Stimulated activated CD8-positive, alpha-beta memory T cell treated with anti-CD3 and anti-CD28 coated beads, Interleukin-2, amount 100 ng/mL, for 48 hours (primary cell): ENCODE measurements at regions not wholly inside any gene's neighbourhood (a gene's known extent, or its start where the extent isn't known, plus 50 kb on each side); places are given as distances from the start of the nearest gene placed in this dataset.
A peak's percentile ranks its signal among the peaks of the same experiment; 100 is the strongest.
"Not testable (repeated sequence)": the region's sequence is repeated elsewhere in the genome, so short reads cannot be mapped to it uniquely, and the experiment has no call there.

ENCODE experiments used
- DNase-seq, 2 donors: peaks; one replicate each; pipeline ENCODE4 v3.0.0-alpha.2; 2020; ENCODE audit warnings: low read depth in 2 of 2

DNA sequence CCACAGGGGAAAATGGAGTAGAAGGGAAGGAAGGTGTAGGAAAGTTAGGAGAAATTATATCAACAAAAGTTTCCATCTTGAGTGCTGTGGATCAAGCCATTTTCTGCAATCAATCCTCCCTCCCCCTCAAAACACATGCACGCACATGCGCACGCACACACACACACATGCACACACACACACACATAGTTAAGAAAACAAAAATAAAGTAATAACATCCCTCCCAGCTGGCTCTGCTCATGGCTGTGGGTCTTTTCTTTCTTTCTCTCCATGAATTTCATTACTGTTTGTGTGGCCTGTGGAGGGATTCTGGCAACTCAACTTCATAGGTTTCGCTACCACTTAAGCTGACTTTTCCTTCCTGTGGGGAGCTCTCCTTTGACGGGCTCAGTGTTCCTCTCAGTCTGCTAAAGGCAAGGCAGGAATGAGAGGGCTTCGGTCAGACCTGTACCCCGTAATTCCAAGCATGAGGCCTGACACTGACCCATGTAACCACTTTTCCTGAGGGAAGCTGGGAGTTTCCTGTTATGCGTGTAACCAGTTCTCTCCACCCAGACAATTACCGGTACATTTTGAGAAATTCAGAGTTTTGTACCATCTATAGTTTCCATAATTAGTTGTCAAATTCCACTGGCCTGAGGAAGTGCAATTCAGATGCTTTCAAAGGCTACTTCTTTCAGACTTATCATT lies 79.8 kb downstream of the ZNF92 start:
- no peak for DNase-seq

- no peak for DNase-seq
Observed at GRCh38 chr7:65454469-65454868, 80.8 kb downstream of the ZNF92 start.

DNA sequence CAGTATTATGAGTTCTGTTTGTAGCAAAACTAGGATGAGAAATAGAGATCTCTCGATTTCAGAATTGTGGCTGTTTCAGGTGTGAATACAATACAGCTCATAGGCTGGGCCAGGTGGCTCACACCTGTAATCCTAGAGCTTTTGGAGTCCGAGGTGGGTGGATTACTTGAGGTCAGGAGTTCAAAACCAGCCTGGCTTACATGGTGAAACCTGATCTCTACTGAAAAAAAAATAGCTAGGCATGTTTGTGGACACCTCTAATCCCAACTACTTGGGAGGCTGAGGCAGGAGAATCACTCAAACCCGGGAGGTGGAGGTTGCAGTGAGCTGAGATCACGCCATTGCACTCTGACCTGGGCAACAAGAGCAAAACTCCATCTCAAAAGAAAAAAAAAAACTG lies 81.4 kb downstream of the ZNF92 start:
- not testable (repeated sequence) for DNase-seq

DNA sequence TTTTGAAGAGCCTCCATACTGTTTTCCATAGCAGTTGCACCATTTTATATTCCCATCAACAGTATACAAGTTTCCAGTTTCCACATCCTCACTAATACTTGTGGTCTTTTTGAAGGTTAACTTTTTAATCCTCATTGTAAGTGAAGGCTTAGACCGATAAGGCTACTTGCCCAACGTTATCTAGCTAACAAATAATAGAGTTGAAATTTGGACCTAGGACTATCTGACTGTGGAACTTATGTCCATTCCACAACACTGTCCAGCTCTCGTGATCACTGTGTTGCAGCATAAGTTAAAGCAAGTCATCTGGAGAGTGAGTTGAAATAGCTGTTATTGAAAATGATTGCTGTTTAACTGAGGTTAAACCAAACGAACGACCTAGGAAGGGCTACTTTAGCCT lies 84.0 kb downstream of the ZNF92 start:
- DNase-seq, result no peak

- no peak for DNase-seq
Observed at GRCh38 chr7:65459438-65459837, 85.8 kb downstream of the ZNF92 start.

- no peak for DNase-seq
Observed at GRCh38 chr7:65462148-65462716, 88.6 kb downstream of the ZNF92 start.

DNA sequence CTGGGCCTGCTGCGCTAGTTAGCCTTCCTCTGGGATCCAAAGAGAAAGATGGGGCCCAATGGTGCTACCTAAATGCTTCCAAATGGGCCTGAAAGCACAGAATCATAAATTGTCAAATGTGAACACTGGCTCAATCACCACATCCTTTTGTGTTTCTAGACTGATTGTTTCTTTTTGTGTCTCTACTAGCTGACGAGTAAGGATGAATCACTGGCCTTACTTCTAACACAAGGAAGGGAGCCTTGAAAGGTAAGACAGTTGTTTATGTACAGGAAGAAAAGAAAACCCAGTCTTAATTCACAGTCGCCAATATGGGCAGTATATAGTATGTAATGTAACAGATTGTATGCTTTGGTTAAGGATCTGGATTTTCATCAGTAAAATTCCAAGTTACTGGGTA lies 89.5 kb downstream of the ZNF92 start:
- DNase-seq, result no peak

- not testable (repeated sequence) for DNase-seq
Observed at GRCh38 chr7:65469919-65470558, 96.4 kb downstream of the ZNF92 start.

GRCh38 chr7:65471587-65471986 lies 97.9 kb downstream of the ZNF92 start:
- DNase-seq, result no peak

- DNase-seq, result no peak
Observed at GRCh38 chr7:65475040-65475726, 101.5 kb downstream of the ZNF92 start.

DNA sequence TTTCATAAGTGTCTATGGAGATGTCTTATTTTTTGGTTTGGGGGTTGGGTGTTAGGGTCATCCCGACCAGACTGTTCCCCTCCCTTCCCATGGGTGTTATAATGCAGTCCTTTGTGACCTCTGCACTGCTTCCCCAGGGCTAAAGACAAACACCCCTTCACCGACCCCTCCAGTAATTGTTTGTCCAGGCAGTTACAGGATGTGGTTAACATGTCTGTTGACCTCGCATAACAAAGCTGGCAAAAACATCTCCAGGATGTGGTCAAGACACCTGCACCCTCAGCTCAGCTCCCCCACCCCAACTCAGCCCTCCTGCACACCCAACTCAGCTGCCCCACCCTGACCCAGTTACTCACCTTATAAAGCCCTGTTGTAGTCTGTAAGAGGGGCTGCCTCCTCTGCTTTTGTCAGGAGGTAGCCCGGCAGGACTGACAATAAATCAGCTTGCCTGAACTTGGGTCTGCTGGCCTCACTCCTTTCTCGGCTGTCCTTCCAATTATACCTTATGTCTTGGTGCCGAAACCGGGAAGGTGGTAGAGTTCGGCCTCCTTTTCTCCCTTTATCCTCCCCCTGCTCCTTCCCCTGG lies 102.2 kb downstream of the ZNF92 start:
- no peak for DNase-seq

DNA sequence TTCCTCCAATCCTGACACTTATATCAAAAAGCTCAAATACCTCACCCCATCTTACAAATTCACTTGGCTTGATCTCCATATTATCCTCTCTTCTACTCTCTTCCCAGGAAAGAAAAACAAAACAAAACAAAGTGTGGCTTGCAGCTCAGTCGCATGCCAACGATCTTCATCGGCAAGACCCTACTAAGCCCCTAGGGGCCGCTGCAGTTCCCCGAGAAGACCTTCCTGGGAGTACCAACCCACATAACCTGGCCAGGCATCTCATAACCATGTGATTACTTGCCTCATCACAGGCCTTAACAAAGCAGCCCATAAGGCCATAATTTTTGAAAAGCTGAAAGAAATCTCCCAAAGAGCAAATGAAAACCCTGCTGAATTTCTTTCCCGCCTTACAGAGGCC lies 103.7 kb downstream of the ZNF92 start:
- DNase-seq, result no peak

DNA sequence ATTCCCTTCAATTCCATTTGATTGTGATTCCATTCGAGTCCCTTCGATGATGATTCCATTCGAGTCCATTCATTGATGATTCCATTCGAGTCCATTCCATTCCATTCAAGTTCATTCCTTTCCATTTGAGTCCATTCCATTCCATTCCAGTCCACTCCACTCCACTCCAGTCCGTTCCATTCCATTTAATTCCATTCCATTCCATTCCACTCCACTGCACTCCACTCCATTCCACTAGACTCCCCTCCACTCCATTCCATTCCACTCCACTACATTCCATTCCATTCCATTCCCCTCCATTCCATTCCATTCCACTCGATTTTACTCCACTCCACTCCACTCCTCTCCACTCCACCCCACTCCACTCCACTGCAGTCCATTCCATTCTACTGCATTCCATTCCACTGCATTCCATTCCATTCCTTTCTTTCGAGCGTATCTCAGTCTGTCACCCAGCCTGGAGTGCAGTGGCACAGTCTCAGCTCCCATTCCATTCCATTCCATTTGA lies 115.7 kb downstream of the ZNF92 start:
- no peak for DNase-seq

DNA sequence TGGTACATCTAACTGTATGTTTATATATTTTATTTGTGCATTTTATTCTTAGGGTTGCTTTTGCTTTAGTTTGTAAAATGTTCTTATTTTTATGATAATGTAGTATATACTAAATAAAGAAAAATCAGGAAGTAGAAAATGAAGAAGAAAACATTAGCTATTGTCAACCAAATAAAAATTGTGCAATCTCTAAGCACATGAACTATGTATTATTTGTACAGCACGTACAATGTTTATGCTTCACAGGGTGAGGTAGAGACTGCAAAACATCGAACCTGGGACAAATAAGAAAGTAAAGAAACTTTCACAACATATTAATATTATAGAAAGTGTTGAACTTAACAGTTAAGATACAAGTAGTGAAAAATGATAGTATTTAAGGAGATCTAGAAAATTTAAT lies 123.0 kb downstream of the ZNF92 start:
- not testable (repeated sequence) for DNase-seq

DNA sequence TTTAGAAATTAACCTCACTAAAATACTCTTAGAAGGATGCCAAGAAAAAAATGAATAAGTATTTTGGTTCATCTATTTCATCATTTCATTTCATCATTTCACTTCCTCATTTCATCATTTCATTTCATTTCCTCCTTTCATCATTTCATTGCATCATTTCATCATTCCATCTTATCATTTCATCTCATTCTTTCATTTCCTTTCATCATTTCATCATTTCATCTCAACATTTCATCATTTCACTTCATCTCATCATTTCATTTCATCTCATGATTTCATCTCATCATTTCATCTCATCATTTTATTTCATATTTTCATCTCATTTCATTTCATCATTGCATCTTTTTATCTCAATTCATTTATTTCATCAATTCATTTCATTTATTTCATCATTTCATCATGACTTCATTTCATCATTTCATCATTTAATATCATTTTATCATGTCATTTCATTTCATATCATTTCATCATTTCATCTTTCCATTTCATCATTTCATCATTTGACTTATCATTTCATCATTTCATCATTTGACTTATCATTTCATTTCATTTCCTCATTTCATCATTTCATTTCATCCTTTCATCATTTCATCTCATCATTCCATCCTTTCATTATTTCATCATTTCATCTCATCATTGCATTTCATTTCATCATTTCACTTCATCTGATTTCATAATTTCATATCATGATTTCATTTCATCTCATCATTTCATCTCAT lies 129.9 kb downstream of the ZNF92 start:
- DNase-seq, result no peak

DNA sequence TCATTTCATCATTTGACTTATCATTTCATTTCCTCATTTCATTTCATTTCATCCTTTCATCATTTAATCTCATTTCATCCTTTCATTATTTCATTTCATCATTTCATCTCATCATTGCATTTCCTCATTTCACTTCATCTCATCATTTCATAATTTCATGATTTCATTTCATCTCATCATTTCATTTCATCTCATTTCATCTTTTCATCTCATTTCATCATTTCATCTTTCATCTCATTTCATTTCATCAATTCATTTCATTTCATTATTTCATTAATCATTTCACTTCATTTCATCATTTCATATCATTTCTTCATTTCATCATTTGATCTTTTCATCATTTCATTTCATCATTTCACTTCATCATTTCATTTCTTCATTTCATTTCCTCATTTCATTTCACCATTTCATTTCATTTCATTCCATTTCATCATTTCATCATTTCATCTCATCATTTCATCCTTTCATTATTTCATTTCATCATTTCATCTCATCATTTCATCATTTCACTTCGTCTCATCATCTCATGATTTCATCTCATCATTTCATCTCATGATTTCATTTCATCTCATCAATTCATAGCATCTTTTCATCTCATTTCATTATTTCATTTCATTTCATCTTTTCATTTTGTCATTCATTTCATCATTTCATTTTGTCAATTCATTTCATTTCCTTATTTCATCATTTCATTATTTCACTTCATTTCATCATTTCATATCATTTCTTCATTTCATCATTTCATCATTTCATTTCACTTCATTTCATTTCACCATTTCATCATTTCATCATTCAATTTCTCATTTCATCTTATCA lies 131.1 kb downstream of the ZNF92 start:
- not testable (repeated sequence) for DNase-seq

DNA sequence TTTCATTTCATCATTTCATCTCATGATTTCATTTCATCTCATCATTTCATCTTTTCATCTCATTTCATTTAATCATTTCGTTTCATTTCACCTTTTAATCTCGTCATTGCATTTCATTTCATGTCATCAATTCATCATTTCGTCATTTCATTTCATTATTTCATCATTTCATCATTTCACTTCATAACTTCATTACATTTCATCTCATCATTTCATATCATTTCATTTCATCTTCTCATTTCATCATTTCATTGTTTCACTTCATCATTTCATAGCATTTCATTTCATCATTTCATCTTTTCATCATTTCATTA lies 131.6 kb downstream of the ZNF92 start:
- DNase-seq, result not testable (repeated sequence)

DNA sequence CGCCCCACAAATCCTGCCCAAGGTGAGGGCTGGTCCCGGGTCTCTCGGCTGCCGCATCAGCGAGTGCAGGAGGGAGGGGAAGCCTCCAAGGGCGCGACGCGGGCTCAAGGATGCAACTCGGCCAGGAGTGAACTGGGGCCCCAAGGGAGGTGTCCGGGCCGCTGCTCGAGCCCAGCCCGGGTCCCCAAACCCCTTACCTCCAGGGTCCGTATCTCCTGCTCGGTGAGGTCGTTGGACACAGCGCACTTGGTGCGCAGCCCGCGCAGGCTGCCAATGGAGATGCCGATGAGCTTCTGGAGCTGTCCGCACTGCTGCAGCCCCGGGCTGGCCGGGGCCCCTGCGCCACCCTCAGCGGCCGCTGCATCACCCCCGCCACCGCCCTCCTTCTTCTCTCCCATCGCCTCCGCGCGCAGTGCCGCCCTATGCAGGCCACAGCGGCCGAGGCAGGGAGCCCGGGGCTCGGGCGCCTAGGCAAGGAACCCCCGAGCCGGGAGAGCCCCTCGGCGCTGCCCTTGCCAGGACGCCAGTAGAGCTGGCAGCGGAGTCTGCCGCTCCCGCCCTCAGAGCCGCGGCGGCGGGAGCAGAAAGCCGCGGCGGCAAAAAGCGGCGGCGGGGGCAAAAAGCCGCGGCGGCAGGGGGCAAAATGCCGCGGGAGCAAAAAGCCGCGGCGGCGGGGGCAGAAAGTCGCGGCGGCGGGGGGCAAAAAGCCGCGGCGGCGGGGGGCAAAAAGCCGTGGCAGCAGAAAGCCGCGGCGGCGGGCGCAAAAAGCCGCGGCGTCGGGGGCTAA lies 135.1 kb downstream of the ZNF92 start:
- DNase-seq, result not testable (repeated sequence)

DNA sequence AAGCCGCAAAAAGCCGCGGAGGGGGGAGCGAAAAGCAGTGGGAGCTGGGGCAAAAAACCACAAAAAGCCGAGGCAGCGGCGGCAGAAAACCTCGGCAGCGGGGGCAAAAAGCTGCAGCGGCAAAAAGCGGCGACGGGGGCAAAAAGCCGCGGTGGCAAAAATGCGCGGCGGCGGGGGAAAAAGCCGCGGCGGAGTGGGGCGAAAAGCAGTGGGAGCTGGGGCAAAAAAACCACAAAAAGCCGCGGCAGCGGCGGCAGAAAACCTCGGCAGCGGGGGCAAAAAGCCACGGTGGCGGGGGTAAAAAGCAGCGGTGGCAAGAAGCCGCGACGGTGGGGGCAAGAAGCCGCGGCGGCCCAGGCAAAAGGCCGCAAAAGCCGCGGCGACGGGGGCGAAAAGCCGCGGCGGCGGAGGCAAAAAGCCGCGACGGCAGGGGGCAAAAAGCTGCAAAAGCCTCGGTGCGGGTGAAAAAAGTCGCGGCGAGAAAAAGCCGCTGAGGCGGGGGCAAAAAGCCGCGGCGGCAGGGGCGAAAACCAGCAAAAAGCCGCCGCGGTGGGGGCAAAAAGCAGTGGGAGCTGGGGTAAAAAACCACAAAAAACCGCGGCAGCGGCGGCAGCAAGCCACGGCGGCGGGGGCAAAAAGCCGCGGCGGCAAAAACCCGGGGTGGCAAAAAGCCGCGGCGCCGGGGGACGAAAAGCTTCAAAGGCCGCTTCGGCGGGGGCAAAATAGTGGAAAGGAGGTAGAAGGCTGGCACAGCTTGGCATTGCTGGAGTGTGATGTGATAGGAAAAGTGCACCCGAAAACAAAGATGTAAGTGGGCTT lies 135.9 kb downstream of the ZNF92 start:
- peak in 1 of 2 donors; percentile 1 for DNase-seq
